Epithelial cell of proximal tubule (primary cell): ENCODE measurements at regions not wholly inside any gene's neighbourhood (a gene's known extent, or its start where the extent isn't known, plus 50 kb on each side); places are given as distances from the start of the nearest gene placed in this dataset.

Experiments
- DNase-seq: peaks from one replicate; pipeline ENCODE4 v3.0.0-alpha.2; 2011; ENCODE audit warnings: low read depth
- H3K4me3 ChIP-seq: 2 replicates; pipeline ENCODE4 v1.5.1; 2011; ENCODE audit warnings: low read depth, mild to moderate bottlenecking, low read length
- TF ChIP-seq, protein P1 (sequence below): conservative IDR thresholded peaks from 2 replicates; pipeline ENCODE4 v1.5.1; 2012; ENCODE audit warnings: low read depth, mild to moderate bottlenecking, low read length

GRCh38 chr5:9957214-9957613, 292.5 kb downstream of the ATPSCKMT start:
- DNase-seq, result no peak
- TF ChIP-seq, protein P1, sequence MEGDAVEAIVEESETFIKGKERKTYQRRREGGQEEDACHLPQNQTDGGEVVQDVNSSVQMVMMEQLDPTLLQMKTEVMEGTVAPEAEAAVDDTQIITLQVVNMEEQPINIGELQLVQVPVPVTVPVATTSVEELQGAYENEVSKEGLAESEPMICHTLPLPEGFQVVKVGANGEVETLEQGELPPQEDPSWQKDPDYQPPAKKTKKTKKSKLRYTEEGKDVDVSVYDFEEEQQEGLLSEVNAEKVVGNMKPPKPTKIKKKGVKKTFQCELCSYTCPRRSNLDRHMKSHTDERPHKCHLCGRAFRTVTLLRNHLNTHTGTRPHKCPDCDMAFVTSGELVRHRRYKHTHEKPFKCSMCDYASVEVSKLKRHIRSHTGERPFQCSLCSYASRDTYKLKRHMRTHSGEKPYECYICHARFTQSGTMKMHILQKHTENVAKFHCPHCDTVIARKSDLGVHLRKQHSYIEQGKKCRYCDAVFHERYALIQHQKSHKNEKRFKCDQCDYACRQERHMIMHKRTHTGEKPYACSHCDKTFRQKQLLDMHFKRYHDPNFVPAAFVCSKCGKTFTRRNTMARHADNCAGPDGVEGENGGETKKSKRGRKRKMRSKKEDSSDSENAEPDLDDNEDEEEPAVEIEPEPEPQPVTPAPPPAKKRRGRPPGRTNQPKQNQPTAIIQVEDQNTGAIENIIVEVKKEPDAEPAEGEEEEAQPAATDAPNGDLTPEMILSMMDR, result no peak
- no peak overlapping the region for H3K4me3 ChIP-seq

GRCh38 chr5:9956725-9957124, 293.0 kb downstream of the ATPSCKMT start:
- H3K4me3 ChIP-seq, result no peak overlapping the region
- DNase-seq, result no peak
- TF ChIP-seq, protein P1, result no peak

DNA sequence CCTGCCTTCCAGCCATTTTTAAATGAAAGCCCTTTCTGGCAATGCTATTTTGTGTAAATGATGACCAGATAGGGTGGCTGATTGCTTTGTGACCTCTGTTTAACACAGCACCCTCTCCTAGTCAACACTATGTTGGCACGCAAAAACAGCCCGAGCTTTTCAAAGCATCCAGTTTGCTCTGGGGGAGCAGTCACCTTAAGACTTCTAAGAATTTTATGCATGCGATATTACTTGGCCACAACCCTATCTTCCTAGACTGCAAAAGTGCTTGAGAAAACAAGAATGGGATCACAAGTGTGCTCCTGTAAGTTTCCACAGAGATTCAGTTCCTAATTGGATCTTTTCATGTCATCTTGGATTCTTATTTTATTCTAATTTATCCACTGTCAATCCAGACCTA, 294.1 kb downstream of the ATPSCKMT start:
- TF ChIP-seq, protein P1, result no peak
- H3K4me3 ChIP-seq, result no peak overlapping the region
- DNase-seq, result no peak

GRCh38 chr5:9954869-9955268, 294.8 kb downstream of the ATPSCKMT start:
- no peak overlapping the region for H3K4me3 ChIP-seq
- TF ChIP-seq, protein P1, result no peak
- DNase-seq, result no peak

DNA sequence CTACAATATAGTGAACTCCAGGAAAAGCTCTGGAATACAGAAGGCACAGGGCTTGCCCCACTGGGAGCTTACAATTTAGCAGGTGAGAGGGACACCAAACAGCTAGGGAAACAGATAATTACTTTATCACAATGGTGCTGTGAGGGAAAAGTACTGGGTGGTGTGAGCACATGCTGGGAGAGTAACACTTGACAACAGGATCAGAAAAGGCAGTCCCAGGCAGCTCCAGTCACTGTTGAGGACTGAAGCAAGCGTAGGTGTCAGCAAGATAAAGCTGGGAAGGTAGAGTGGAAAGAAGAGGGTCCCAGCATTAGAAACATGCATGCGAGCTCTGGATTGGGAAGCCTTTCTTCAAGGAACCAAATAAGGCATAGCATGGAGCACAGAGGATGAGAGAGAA, 296.0 kb downstream of the ATPSCKMT start:
- DNase-seq, result no peak
- TF ChIP-seq, protein P1, result no peak
- H3K4me3 ChIP-seq, result no peak overlapping the region

DNA sequence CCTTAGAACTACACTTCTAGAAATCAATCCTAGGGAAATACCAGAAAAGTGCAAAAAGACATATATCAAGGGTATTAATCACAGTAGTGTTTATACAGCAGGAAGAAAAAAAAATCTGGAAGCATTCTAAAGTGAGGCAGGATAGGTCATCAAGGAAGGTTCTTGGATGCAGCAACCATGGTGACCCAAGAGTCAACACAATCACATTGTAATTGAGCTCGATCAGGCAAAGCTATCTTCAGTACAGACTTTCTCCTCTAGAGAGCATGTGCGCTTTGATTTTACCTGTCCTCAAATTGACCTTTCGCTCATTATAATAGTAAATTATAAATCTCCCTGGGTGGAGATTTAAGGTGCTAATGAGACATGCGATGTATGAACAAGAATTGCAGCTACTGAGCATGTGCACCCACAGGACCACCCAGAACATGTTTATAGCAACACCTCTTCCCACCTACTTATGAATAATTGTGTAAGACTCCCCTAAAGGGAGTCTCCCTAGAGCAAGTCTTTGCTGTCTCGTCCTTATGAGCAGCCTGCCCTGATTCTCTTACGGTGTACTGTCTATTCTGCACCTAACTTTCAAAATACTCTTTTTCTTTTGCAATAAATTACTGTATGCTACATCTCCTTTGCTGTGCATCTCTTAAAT, 297.7 kb downstream of the ATPSCKMT start:
- no peak overlapping the region for H3K4me3 ChIP-seq
- TF ChIP-seq, protein P1, result no peak
- DNase-seq, result no peak

GRCh38 chr5:9947944-9948343, 301.7 kb downstream of the ATPSCKMT start:
- no peak for DNase-seq
- TF ChIP-seq, protein P1, result no peak
- no peak overlapping the region for H3K4me3 ChIP-seq
